Mesendoderm (in vitro differentiated cells): ENCODE measurements at regions not wholly inside any gene's neighbourhood (a gene's known extent, or its start where the extent isn't known, plus 50 kb on each side); places are given as distances from the start of the nearest gene placed in this dataset.

Experiments used
- DNase-seq: peaks from one replicate; pipeline ENCODE4 v3.0.0; 2013
- H2AK5ac ChIP-seq: 2 replicates; pipeline ENCODE4 v1.6.1; 2013; ENCODE audit warnings: low read length, inconsistent platforms
- H2BK120ac ChIP-seq: 2 replicates; pipeline ENCODE4 v1.6.1; 2013; ENCODE audit warnings: low read depth, mild to moderate bottlenecking, low read length, moderate library complexity, mixed read lengths
- H2BK15ac ChIP-seq: replicated peaks from 2 replicates; pipeline ENCODE4 v1.6.1; 2013; ENCODE audit warnings: low read depth, mild to moderate bottlenecking, moderate library complexity
- H2BK5ac ChIP-seq: 2 replicates; pipeline ENCODE4 v1.6.1; 2013; ENCODE audit warnings: low read length, inconsistent platforms
- H3K18ac ChIP-seq: 2 replicates; pipeline ENCODE4 v1.6.1; 2013; ENCODE audit warnings: mild to moderate bottlenecking, low read length, mixed read lengths
- H3K23ac ChIP-seq: one replicate; pipeline ENCODE4 v1.6.1; 2013; ENCODE audit warnings: low read length
- H3K27ac ChIP-seq: 2 replicates; pipeline ENCODE4 v1.5.1; 2013; ENCODE audit warnings: low read depth, mild to moderate bottlenecking, inconsistent platforms, low read length, moderate library complexity
- H3K27me3 ChIP-seq: 2 replicates; pipeline ENCODE4 v1.6.1; 2013; ENCODE audit warnings: low read length, control low read depth, mild to moderate bottlenecking, inconsistent platforms; ENCODE audit not compliant: insufficient read depth, poor library complexity
- H3K36me3 ChIP-seq: 2 replicates; pipeline ENCODE4 v1.6.1; 2013; ENCODE audit warnings: low read length, inconsistent platforms; ENCODE audit not compliant: control insufficient read depth, insufficient read depth
- H3K4ac ChIP-seq: one replicate; pipeline ENCODE4 v1.6.1; 2013; ENCODE audit warnings: low read depth, mild to moderate bottlenecking, low read length, moderate library complexity
- H3K4me1 ChIP-seq: 2 replicates; pipeline ENCODE4 v1.6.1; 2013; ENCODE audit warnings: low read depth, low read length, inconsistent platforms; ENCODE audit not compliant: control insufficient read depth
- H3K4me2 ChIP-seq: 2 replicates; pipeline ENCODE4 v1.6.1; 2013; ENCODE audit warnings: low read length
- H3K4me3 ChIP-seq: 2 replicates; pipeline ENCODE4 v1.5.1; 2013; ENCODE audit warnings: mild to moderate bottlenecking, low read length
- H3K56ac ChIP-seq: one replicate; pipeline ENCODE4 v1.6.1; 2013; ENCODE audit warnings: low read length
- H3K79me1 ChIP-seq: 2 replicates; pipeline ENCODE4 v1.6.1; 2013; ENCODE audit warnings: low read length, inconsistent platforms
- H3K79me2 ChIP-seq: 2 replicates; pipeline ENCODE4 v1.6.1; 2013; ENCODE audit warnings: mild to moderate bottlenecking, low read length; ENCODE audit not compliant: control insufficient read depth, insufficient read depth
- H3K9ac ChIP-seq: 2 replicates; pipeline ENCODE4 v1.6.1; 2013; ENCODE audit warnings: low read length, inconsistent platforms
- H4K5ac ChIP-seq: one replicate; pipeline ENCODE4 v1.6.1; 2013; ENCODE audit warnings: low read length
- H4K8ac ChIP-seq: one replicate; pipeline ENCODE4 v1.6.1; 2013; ENCODE audit warnings: low read depth, mild to moderate bottlenecking, control low read depth, low read length, moderate library complexity
- WGBS: extraction: QIAGEN DNeasy Blood & Tissue Kit; methylation state at CpG from one replicate; pipeline ENCODE4 v1.1.7; 2013; ENCODE audit warnings: low lambda C conversion rate, missing lambda C conversion rate; ENCODE audit not compliant: insufficient coverage; ENCODE audit errors: extremely low coverage; 5-methylcytosine and 5-hydroxymethylcytosine counted together

- Histone ChIP-seq H3K23ac (no peak overlapping the region), H2BK120ac (no peak overlapping the region), H3K27me3 (no peaks in the 10 kb centered on the region), H3K18ac (no peak overlapping the region), H2AK5ac (no peak overlapping the region), H3K4me1 (no peaks in the 10 kb centered on the region), H3K27ac (no peak overlapping the region), H3K4ac (no peak overlapping the region), H3K9ac (no peak overlapping the region), H3K36me3 (no peaks in the 10 kb centered on the region), H4K8ac (no peak overlapping the region), H3K79me1 (no peaks in the 10 kb centered on the region), H3K4me2 (no peak overlapping the region), H4K5ac (no peak overlapping the region), H3K56ac (peak overlapping the region; percentile 25), H2BK15ac (no peak overlapping the region), H3K79me2 (no peaks in the 10 kb centered on the region), H2BK5ac (no peak overlapping the region), H3K4me3 (no peak overlapping the region)
- DNase-seq: no peak
- no CpG with 5 or more reads among the region's 3 CpGs for WGBS
These were observed 96.8 kb upstream of the C21orf91 start for GRCh38 chr21:17915976-17916375.

GRCh38 chr21:17911628-17912027 is 92.5 kb upstream of the C21orf91 start:
- no peak overlapping the region for H3K27ac ChIP-seq
- no CpG with 5 or more reads among the region's 3 CpGs for WGBS
- no peaks in the 10 kb centered on the region for H3K36me3 ChIP-seq

GRCh38 chr21:17903929-17904639 is 84.9 kb upstream of the C21orf91 start:
- no peaks in the 10 kb centered on the region for H3K79me2 ChIP-seq
- H3K56ac ChIP-seq: peak overlapping the region; percentile 31
- H3K18ac ChIP-seq: peak overlapping the region; percentile 75
- no peaks in the 10 kb centered on the region for H3K36me3 ChIP-seq
- no peak overlapping the region for H2BK5ac ChIP-seq
- no peak overlapping the region for H3K9ac ChIP-seq
- H2BK15ac ChIP-seq: no peak overlapping the region
- H3K4ac ChIP-seq: peak overlapping the region; percentile 81
- H3K23ac ChIP-seq: no peak overlapping the region
- H4K5ac ChIP-seq: no peak overlapping the region
- H3K4me2 ChIP-seq: no peak overlapping the region
- H3K27ac ChIP-seq: no peak overlapping the region
- peaks cover 2% of the 10 kb centered on the region for H3K4me1 ChIP-seq
- no peak overlapping the region for H2AK5ac ChIP-seq
- H3K79me1 ChIP-seq: no peaks in the 10 kb centered on the region
- H2BK120ac ChIP-seq: peak overlapping the region; percentile 68
- no peak for DNase-seq
- H4K8ac ChIP-seq: peak overlapping the region; percentile 82
- no peaks in the 10 kb centered on the region for H3K27me3 ChIP-seq
- no CpG with 5 or more reads among the region's 10 CpGs for WGBS
- H3K4me3 ChIP-seq: no peak overlapping the region

More at GRCh38 chr21:17911628-17912027, 92.5 kb upstream of the C21orf91 start:
- H4K5ac ChIP-seq: no peak overlapping the region
- no peak overlapping the region for H2BK120ac ChIP-seq
- no peak overlapping the region for H2BK5ac ChIP-seq
- H3K27me3 ChIP-seq: no peaks in the 10 kb centered on the region
- no peaks in the 10 kb centered on the region for H3K79me1 ChIP-seq
- H3K56ac ChIP-seq: no peak overlapping the region
- H2AK5ac ChIP-seq: no peak overlapping the region
- no peak overlapping the region for H3K4me2 ChIP-seq
- H3K4ac ChIP-seq: no peak overlapping the region
- no peak for DNase-seq
- no peak overlapping the region for H2BK15ac ChIP-seq
- H3K23ac ChIP-seq: no peak overlapping the region
- H3K18ac ChIP-seq: no peak overlapping the region
- H3K9ac ChIP-seq: no peak overlapping the region
- H4K8ac ChIP-seq: no peak overlapping the region
- H3K4me3 ChIP-seq: no peak overlapping the region
- no peaks in the 10 kb centered on the region for H3K79me2 ChIP-seq
- H3K4me1 ChIP-seq: no peaks in the 10 kb centered on the region

- Histone ChIP-seq H3K27me3 (no peaks in the 10 kb centered on the region), H3K4me2 (no peak overlapping the region), H2BK120ac (peak overlapping the region; percentile 68), H3K27ac (no peak overlapping the region), H3K18ac (peak overlapping the region; percentile 75), H2BK5ac (no peak overlapping the region), H3K9ac (no peak overlapping the region), H4K8ac (no peak overlapping the region), H3K4me1 (peaks cover 2% of the 10 kb centered on the region), H4K5ac (no peak overlapping the region), H3K79me1 (no peaks in the 10 kb centered on the region), H3K4me3 (no peak overlapping the region), H3K23ac (no peak overlapping the region), H3K56ac (no peak overlapping the region), H3K79me2 (no peaks in the 10 kb centered on the region), H3K4ac (no peak overlapping the region), H2AK5ac (no peak overlapping the region), H2BK15ac (no peak overlapping the region), H3K36me3 (no peaks in the 10 kb centered on the region)
- DNase-seq: peak; percentile 46
- no CpG with 5 or more reads among the region's 4 CpGs for WGBS
These were observed 84.1 kb upstream of the C21orf91 start for GRCh38 chr21:17903029-17903806.

GRCh38 chr21:17901458-17902079 is 82.4 kb upstream of the C21orf91 start:
- no CpG with 5 or more reads among the region's 10 CpGs for WGBS
- DNase-seq: peak; percentile 35
- H3K27ac ChIP-seq: peak overlapping the region; percentile 45

More at GRCh38 chr21:17901458-17902079, 82.4 kb upstream of the C21orf91 start:
- Histone ChIP-seq H3K4me2 (no peak overlapping the region), H3K23ac (peak overlapping the region; percentile 24), H3K4ac (peak overlapping the region; percentile 1), H3K4me3 (no peak overlapping the region), H4K8ac (no peak overlapping the region), H4K5ac (no peak overlapping the region), H3K9ac (peak overlapping the region; percentile 42), H3K4me1 (peaks cover 2% of the 10 kb centered on the region), H2BK120ac (no peak overlapping the region), H2BK5ac (peak overlapping the region; percentile 55), H2AK5ac (no peak overlapping the region), H3K56ac (peak overlapping the region; percentile 73), H3K18ac (no peak overlapping the region), H3K27me3 (no peaks in the 10 kb centered on the region), H2BK15ac (no peak overlapping the region), H3K79me2 (no peaks in the 10 kb centered on the region), H3K79me1 (no peaks in the 10 kb centered on the region), H3K36me3 (no peaks in the 10 kb centered on the region)
